ENCODE measurements at regions not wholly inside any gene's neighbourhood (a gene's known extent, or its start where the extent isn't known, plus 50 kb on each side); places are given as distances from the start of the nearest gene placed in this dataset.

- no peak for ATAC-seq (replicated peaks in 6 of 8)
- Histone ChIP-seq H3K27ac (no peak overlapping the region), H3K4me1 (replicated peaks in 1 of 2) (peaks cover 8 to 9% of the 10 kb centered on the region in 2 donors), H3K4me3 (no peak overlapping the region)
- in situ Hi-C loops (cut with MboI; ENCODE audit: low pct_unique_long_range_greater_than_20kb in 2 of 9, low sequenced_read_pairs in 9 of 9, unreplicated experiment in 9 of 9) = no loop called here
Measured at GRCh38 chr11:70512716-70513115, 114.4 kb downstream of the CTTN start.

GRCh38 chr11:70517203-70517602, 118.9 kb downstream of the CTTN start:
- Histone ChIP-seq H3K4me1 (replicated peaks in 1 of 2) (peaks cover 8 to 13% of the 10 kb centered on the region in 2 donors), H3K4me3 (no peak overlapping the region), H3K27ac (no peak overlapping the region)
- in situ Hi-C loops (cut with MboI; ENCODE audit: low pct_unique_long_range_greater_than_20kb in 2 of 9, low sequenced_read_pairs in 9 of 9, unreplicated experiment in 9 of 9) = no loop called here
- WGBS, 10 experiments = 11 to 100% (median 90%) methylated on average over 1 to 7 of the region's 7 CpGs; no CpG with 5 or more reads in 1 of the 10 experiments
- ATAC-seq (replicated peaks in 6 of 8) = no peak

DNA sequence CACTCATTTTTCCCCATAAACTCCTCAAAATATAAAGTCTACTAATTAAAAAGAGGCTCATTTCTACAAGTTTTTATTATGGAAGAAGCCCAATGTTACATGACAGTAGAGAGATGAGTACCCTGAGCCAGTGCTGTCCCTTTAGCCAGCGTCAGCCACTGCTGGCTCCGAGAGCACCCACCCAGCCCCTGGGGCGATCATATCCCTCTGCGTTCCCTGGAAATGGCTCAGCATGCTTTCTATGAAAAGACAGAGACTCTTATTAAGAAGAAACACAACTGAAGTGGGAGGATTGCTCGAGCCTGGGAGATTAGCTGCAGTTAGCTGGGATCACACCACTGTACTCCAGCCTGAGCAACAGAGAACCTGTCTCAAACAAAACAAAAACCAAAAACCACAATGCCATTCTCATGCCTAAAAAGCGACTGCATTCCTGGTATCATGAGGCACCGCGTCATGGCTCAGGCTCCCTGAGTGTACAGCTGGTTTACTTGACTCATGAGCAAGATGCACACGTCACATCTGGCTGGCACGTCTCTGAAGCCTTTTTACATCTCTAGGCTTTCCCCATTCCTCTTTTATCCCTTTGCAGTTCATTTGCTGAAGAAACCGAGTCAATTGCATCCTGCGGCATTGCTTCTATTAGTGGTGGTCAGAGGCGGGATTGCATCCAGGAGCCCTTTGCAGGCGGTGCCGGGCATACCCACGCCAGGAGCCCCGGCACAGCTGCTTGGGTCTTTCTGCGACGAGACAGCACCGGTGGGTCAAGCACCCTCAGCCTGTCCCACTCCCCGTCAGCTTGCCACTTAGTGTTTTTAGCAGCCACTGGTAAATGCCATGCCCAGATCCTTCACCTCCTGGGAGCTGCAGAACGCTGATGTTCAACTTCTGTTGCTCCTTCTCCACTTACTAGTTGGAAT, 119.9 kb downstream of the CTTN start:
- in situ Hi-C loops (cut with MboI; ENCODE audit: low pct_unique_long_range_greater_than_20kb in 2 of 9, low sequenced_read_pairs in 9 of 9, unreplicated experiment in 9 of 9) = no loop called here
- Histone ChIP-seq H3K4me3 (no peak overlapping the region), H3K4me1 (replicated peaks in 1 of 2) (peaks cover 18 to 23% of the 10 kb centered on the region in 2 donors), H3K27ac (no peak overlapping the region)
- peak in 3 of 8 experiments; percentile 25 to 82 (median 43) for ATAC-seq (replicated peaks in 6 of 8)
- WGBS, 10 experiments = 6 to 100% (median 79%) methylated on average over 1 to 13 of the region's 22 CpGs; no CpG with 5 or more reads in 1 of the 10 experiments

- no peak overlapping the region for H3K27ac ChIP-seq
- H3K4me1 ChIP-seq (replicated peaks in 1 of 2) = peaks cover 27 to 31% of the 10 kb centered on the region in 2 donors
- WGBS, 10 experiments = 23 to 100% (median 69%) methylated on average over 1 to 7 of the region's 8 CpGs; no CpG with 5 or more reads in 4 of the 10 experiments
- no peak overlapping the region for H3K4me3 ChIP-seq
- in situ Hi-C loops (cut with MboI; ENCODE audit: low pct_unique_long_range_greater_than_20kb in 2 of 9, low sequenced_read_pairs in 9 of 9, unreplicated experiment in 9 of 9) = no loop called here
- ATAC-seq (replicated peaks in 6 of 8) = no peak
Measured at GRCh38 chr11:70519117-70519516, 120.8 kb downstream of the CTTN start.

DNA sequence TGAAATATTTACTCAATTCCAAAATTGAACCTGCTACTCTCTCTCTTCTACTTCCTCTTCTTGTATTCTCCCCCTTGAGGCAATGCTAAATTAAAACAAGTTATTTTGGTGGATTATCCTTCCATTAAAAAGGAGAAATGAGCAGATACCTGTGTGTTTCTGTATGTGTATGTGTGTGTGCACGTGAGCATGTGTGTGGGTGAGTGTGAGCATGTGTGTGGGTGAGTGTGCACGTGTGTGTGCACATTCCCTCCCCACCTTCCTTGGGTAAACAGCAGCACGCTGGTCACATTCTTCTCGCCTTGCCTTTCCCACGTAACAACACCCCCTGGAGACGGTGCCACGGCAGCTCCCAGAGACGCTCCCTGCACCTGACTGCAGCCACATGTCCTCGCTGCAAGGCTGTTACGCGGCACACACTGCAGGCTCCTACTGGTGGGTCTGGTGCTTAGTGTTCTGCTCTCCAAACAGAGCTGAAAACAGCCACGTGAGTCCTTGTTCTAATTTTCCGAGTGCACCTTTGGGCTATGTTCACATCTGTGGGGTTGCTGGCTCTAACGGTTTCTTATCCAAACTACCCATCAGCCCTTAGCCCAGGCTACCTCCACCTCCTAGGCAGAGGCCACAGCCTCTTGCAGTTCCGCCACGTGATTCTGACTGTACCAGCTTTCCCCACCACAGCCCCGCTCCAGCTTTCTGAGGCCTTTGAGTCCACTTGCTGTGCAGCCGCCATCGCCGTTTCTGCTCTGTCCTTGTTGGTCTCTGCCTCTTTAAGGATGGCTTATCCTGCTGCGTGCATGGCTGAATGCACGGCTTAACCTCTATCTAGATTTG, 123.4 kb downstream of the CTTN start:
- peaks cover 53 to 56% of the 10 kb centered on the region in 2 donors for H3K4me1 ChIP-seq (replicated peaks in 1 of 2)
- 26 to 83% (median 64%) methylated on average over 2 to 16 of the region's 22 CpGs for WGBS, 10 experiments
- H3K4me3 ChIP-seq = no peak overlapping the region
- in situ Hi-C loops (cut with MboI; ENCODE audit: low pct_unique_long_range_greater_than_20kb in 2 of 9, low sequenced_read_pairs in 9 of 9, unreplicated experiment in 9 of 9) = no loop called here
- ATAC-seq (replicated peaks in 6 of 8) = peak in 5 of 8 experiments; percentile 24 to 40 (median 33)
- H3K27ac ChIP-seq = peak overlapping the region in 1 of 2 donors; percentile 63

DNA sequence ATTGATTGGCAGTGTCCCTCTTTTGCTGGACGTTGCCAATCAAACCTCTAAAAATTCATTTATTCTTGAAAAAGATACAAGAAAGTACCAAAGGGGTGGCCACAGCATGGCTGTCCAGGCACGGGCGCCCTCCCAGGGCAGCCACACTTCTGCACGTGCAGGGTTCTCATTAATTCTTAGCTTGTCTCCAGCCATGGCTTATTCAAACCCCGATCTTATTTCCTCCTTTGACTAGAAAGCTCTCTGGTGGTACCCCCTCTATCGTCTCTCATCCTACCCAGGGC, 123.9 kb downstream of the CTTN start:
- in situ Hi-C loops (cut with MboI; ENCODE audit: low pct_unique_long_range_greater_than_20kb in 2 of 9, low sequenced_read_pairs in 9 of 9, unreplicated experiment in 9 of 9) = no loop called here
- Histone ChIP-seq H3K4me1 (replicated peaks in 1 of 2) (peaks cover 58 to 62% of the 10 kb centered on the region in 2 donors), H3K4me3 (no peak overlapping the region), H3K27ac (peak overlapping the region in 1 of 2 donors; percentile 63)
- no peak for ATAC-seq (replicated peaks in 6 of 8)
- 0 to 46% (median 21%) methylated on average over 2 to 5 of the region's 6 CpGs; no CpG with 5 or more reads in 5 of the 10 experiments for WGBS, 10 experiments

GRCh38 chr11:70522593-70523311, 124.4 kb downstream of the CTTN start:
- H3K4me3 ChIP-seq = no peak overlapping the region
- ATAC-seq (replicated peaks in 6 of 8) = peak in 5 of 8 experiments; percentile 83 to 86 (median 85)
- H3K27ac ChIP-seq = peak overlapping the region in 1 of 2 donors; percentile 63
- 0 to 60% (median 23%) methylated on average over 1 to 13 of the region's 26 CpGs; no CpG with 5 or more reads in 3 of the 10 experiments for WGBS, 10 experiments
- H3K4me1 ChIP-seq (replicated peaks in 1 of 2) = peaks cover 63 to 67% of the 10 kb centered on the region in 2 donors
- in situ Hi-C loops (cut with MboI; ENCODE audit: low pct_unique_long_range_greater_than_20kb in 2 of 9, low sequenced_read_pairs in 9 of 9, unreplicated experiment in 9 of 9) = no loop called here

- in situ Hi-C loops (cut with MboI; ENCODE audit: low pct_unique_long_range_greater_than_20kb in 2 of 9, low sequenced_read_pairs in 9 of 9, unreplicated experiment in 9 of 9) = no loop called here
- 20 to 100% (median 61%) methylated on average over 1 to 7 of the region's 15 CpGs; no CpG with 5 or more reads in 3 of the 10 experiments for WGBS, 10 experiments
- H3K27ac ChIP-seq = peak overlapping the region in 1 of 2 donors; percentile 20
- no peak overlapping the region for H3K4me3 ChIP-seq
- peaks cover 67% of the 10 kb centered on the region in 2 donors for H3K4me1 ChIP-seq (replicated peaks in 1 of 2)
- peak in 4 of 8 experiments; percentile 10 to 17 (median 14) for ATAC-seq (replicated peaks in 6 of 8)
Measured at GRCh38 chr11:70523384-70524095, 125.2 kb downstream of the CTTN start.

GRCh38 chr11:70524096-70524922, 126.0 kb downstream of the CTTN start:
- in situ Hi-C loops (cut with MboI; ENCODE audit: low pct_unique_long_range_greater_than_20kb in 2 of 9, low sequenced_read_pairs in 9 of 9, unreplicated experiment in 9 of 9) = no loop called here
- Histone ChIP-seq H3K27ac (peak overlapping the region in 1 of 2 donors; percentile 20), H3K4me1 (replicated peaks in 1 of 2) (peaks cover 67% of the 10 kb centered on the region in 2 donors), H3K4me3 (no peak overlapping the region)
- ATAC-seq (replicated peaks in 6 of 8) = peak in 3 of 8 experiments; percentile 69 to 92 (median 78)
- WGBS, 10 experiments = 15 to 100% (median 81%) methylated on average over 1 to 9 of the region's 21 CpGs; no CpG with 5 or more reads in 3 of the 10 experiments

GRCh38 chr11:70525006-70525405, 126.7 kb downstream of the CTTN start:
- H3K27ac ChIP-seq = no peak overlapping the region
- no peak overlapping the region for H3K4me3 ChIP-seq
- in situ Hi-C loops (cut with MboI; ENCODE audit: low pct_unique_long_range_greater_than_20kb in 2 of 9, low sequenced_read_pairs in 9 of 9, unreplicated experiment in 9 of 9) = no loop called here
- ATAC-seq (replicated peaks in 6 of 8) = no peak
- peaks cover 67% of the 10 kb centered on the region in 2 donors for H3K4me1 ChIP-seq (replicated peaks in 1 of 2)
- WGBS, 10 experiments = 40 to 100% (median 80%) methylated on average over 2 to 4 of the region's 9 CpGs; no CpG with 5 or more reads in 7 of the 10 experiments

DNA sequence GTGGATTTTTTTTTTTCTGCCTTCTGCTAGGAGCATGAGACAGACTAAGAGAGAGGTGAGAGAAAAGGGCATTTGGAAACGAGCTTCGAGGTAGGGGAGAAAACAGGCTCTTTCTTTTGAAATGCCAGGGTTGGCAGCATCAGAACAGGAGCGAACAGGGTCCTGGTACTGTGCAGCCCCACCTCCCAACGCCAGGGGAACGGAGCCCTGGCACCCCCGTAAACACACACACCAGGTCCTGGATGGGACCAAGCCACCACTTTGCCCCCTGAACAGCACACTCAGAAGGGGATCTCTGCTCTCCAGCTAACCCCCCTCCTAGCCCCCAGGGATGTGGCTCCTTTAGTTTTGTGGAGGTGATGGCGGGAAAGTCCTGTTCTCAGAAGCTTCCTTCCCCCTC, 127.1 kb downstream of the CTTN start:
- Histone ChIP-seq H3K4me3 (no peak overlapping the region), H3K27ac (no peak overlapping the region), H3K4me1 (replicated peaks in 1 of 2) (peaks cover 67% of the 10 kb centered on the region in 2 donors)
- no peak for ATAC-seq (replicated peaks in 6 of 8)
- in situ Hi-C loops (cut with MboI; ENCODE audit: low pct_unique_long_range_greater_than_20kb in 2 of 9, low sequenced_read_pairs in 9 of 9, unreplicated experiment in 9 of 9) = no loop called here
- 57 to 100% (median 88%) methylated on average over 1 to 6 of the region's 7 CpGs; no CpG with 5 or more reads in 7 of the 10 experiments for WGBS, 10 experiments
